GM21619 (cell line): ENCODE measurements at regions not wholly inside any gene's neighbourhood (a gene's known extent, or its start where the extent isn't known, plus 50 kb on each side); places are given as distances from the start of the nearest gene placed in this dataset.

ENCODE experiments used
- ATAC-seq: cut with Tn5 transposase; IDR thresholded peaks from one replicate; pipeline ENCODE4 v1.9.1; 2021; ENCODE audit not compliant: unreplicated experiment

- no peak for ATAC-seq
Measured at GRCh38 chr11:38315151-38315550, 1717.1 kb upstream of the RAG2 start.

- ATAC-seq, result no peak
Measured at GRCh38 chr11:38307455-38307854, 1709.4 kb upstream of the RAG2 start.

- ATAC-seq, result no peak
Measured at GRCh38 chr11:38305682-38306081, 1707.6 kb upstream of the RAG2 start.

GRCh38 chr11:38304926-38305325 is 1706.9 kb upstream of the RAG2 start:
- ATAC-seq, result no peak

GRCh38 chr11:38302564-38302963 is 1704.5 kb upstream of the RAG2 start:
- ATAC-seq, result no peak

- no peak for ATAC-seq
Measured at GRCh38 chr11:38300570-38300969, 1702.5 kb upstream of the RAG2 start.

GRCh38 chr11:38296211-38296776 is 1698.3 kb upstream of the RAG2 start:
- ATAC-seq, result no peak

GRCh38 chr11:38282718-38283117 is 1684.7 kb upstream of the RAG2 start:
- ATAC-seq, result no peak

GRCh38 chr11:38278457-38279141 is 1680.6 kb upstream of the RAG2 start:
- ATAC-seq, result no peak

- no peak for ATAC-seq
Measured at GRCh38 chr11:38274031-38274430, 1676.0 kb upstream of the RAG2 start.

- no peak for ATAC-seq
Measured at GRCh38 chr11:38272376-38272775, 1674.3 kb upstream of the RAG2 start.

GRCh38 chr11:38266691-38267090 is 1668.7 kb upstream of the RAG2 start:
- ATAC-seq, result no peak

- no peak for ATAC-seq
Measured at GRCh38 chr11:38256436-38256835, 1658.4 kb upstream of the RAG2 start.

- no peak for ATAC-seq
Measured at GRCh38 chr11:38254913-38255312, 1656.9 kb upstream of the RAG2 start.

- no peak for ATAC-seq
Measured at GRCh38 chr11:38252620-38253019, 1654.6 kb upstream of the RAG2 start.

- ATAC-seq, result no peak
Measured at GRCh38 chr11:38246451-38246850, 1648.4 kb upstream of the RAG2 start.

GRCh38 chr11:38226684-38227083 is 1628.6 kb upstream of the RAG2 start:
- ATAC-seq, result no peak

GRCh38 chr11:38221295-38221694 is 1623.3 kb upstream of the RAG2 start:
- no peak for ATAC-seq

GRCh38 chr11:38219636-38220035 is 1621.6 kb upstream of the RAG2 start:
- no peak for ATAC-seq

GRCh38 chr11:38208951-38209350 is 1610.9 kb upstream of the RAG2 start:
- ATAC-seq, result no peak

- no peak for ATAC-seq
Measured at GRCh38 chr11:38206663-38207062, 1608.6 kb upstream of the RAG2 start.

GRCh38 chr11:38191101-38191500 is 1593.1 kb upstream of the RAG2 start:
- ATAC-seq, result no peak
